Fibroblast of lung (primary cell): ENCODE measurements at regions not wholly inside any gene's neighbourhood (a gene's known extent, or its start where the extent isn't known, plus 50 kb on each side); places are given as distances from the start of the nearest gene placed in this dataset.

Experiments used
- DNase-seq, 2 donors: peaks; one replicate each; pipeline versions ENCODE4 v3.0.0 to v3.0.0-alpha.2; 2010; ENCODE audit warnings: low read depth in 2 of 2
- H2AFZ ChIP-seq: 2 replicates; pipeline ENCODE4 v1.5.1; 2012; ENCODE audit warnings: low read length, control low read depth, inconsistent platforms
- H3K27ac ChIP-seq: 2 replicates; pipeline ENCODE4 v1.5.1; 2011; ENCODE audit warnings: low read length, control low read depth; ENCODE audit not compliant: insufficient read depth
- H3K27me3 ChIP-seq: 2 replicates; pipeline ENCODE4 v1.5.1; 2011; ENCODE audit warnings: mild to moderate bottlenecking, low read length; ENCODE audit not compliant: control insufficient read depth, insufficient read depth
- H3K36me3 ChIP-seq: 2 replicates; pipeline ENCODE4 v1.5.1; 2011; ENCODE audit warnings: low read length; ENCODE audit not compliant: control insufficient read depth, insufficient read depth
- H3K4me1 ChIP-seq: 2 replicates; pipeline ENCODE4 v1.5.1; 2011; ENCODE audit warnings: low read length; ENCODE audit not compliant: control insufficient read depth, insufficient read depth; ENCODE audit errors: extremely low read depth
- H3K4me2 ChIP-seq: 2 replicates; pipeline ENCODE4 v1.5.1; 2011; ENCODE audit warnings: low read length, control low read depth; ENCODE audit not compliant: insufficient read depth; ENCODE audit errors: extremely low read depth
- H3K4me3 ChIP-seq, 4 experiments: fragments of 200-600 bp in 1 of 4; sonication (generic) in 1 of 4; replicated peaks in 1 of 4; 2 replicates each; pipeline ENCODE4 v1.5.1; 2011 to 2016; ENCODE audit warnings: low read length in 4 of 4, low read depth in 3 of 4, mild to moderate bottlenecking in 3 of 4, control low read depth in 2 of 4, inconsistent platforms in 1 of 4, mixed read lengths in 1 of 4; ENCODE audit not compliant: insufficient read depth in 1 of 4; ENCODE audit errors: control extremely low read depth in 1 of 4
- H3K79me2 ChIP-seq: 2 replicates; pipeline ENCODE4 v1.5.1; 2012; ENCODE audit warnings: mild to moderate bottlenecking, low read length, inconsistent platforms; ENCODE audit not compliant: control insufficient read depth, insufficient read depth
- H3K9ac ChIP-seq: 2 replicates; pipeline ENCODE4 v1.5.1; 2011; ENCODE audit warnings: mild to moderate bottlenecking, low read length, control low read depth; ENCODE audit not compliant: insufficient read depth
- H3K9me3 ChIP-seq: 2 replicates; pipeline ENCODE4 v1.5.1; 2012; ENCODE audit warnings: low read depth, low read length; ENCODE audit not compliant: control insufficient read depth, insufficient read depth
- H4K20me1 ChIP-seq: 2 replicates; pipeline ENCODE4 v1.5.1; 2011; ENCODE audit warnings: low read length; ENCODE audit not compliant: control insufficient read depth, insufficient read depth; ENCODE audit errors: extremely low read depth
- CTCF ChIP-seq, 2 donors: IDR thresholded peaks in 1 of 2; conservative IDR thresholded peaks in 1 of 2; 1 replicate in 1 of 2; 2 replicates in 1 of 2; pipeline ENCODE4 v1.5.1; 2011 to 2012; ENCODE audit warnings: low read length in 2 of 2, control low read depth in 1 of 2, inconsistent platforms in 1 of 2, low read depth in 1 of 2, mild to moderate bottlenecking in 1 of 2
- EZH2 ChIP-seq: IDR thresholded peaks from 2 replicates; pipeline ENCODE4 v1.5.1; 2012; ENCODE audit warnings: low read length, control low read depth, mild to moderate bottlenecking; ENCODE audit errors: missing control alignments

- Histone ChIP-seq H3K36me3 (no peaks in the 10 kb centered on the region), H4K20me1 (no peaks in the 10 kb centered on the region), H3K4me1 (no peaks in the 10 kb centered on the region), H3K27me3 (no peaks in the 10 kb centered on the region), H3K79me2 (no peaks in the 10 kb centered on the region), H3K4me3 (no peak overlapping the region), H3K4me2 (no peak overlapping the region), H3K27ac (no peak overlapping the region), H3K9ac (no peak overlapping the region), H2AFZ (no peak overlapping the region), H3K9me3 (no peaks in the 10 kb centered on the region)
- peak in 1 of 2 donors; percentile 28 for DNase-seq
- TF ChIP-seq CTCF (conservative IDR thresholded peaks at IDR 0.05 in 1 of 2, IDR thresholded peaks at IDR 0.05 in 1 of 2; ENCODE audit: low read depth in 1 of 2, low read length in 2 of 2) (peak; percentile 19 to 39), EZH2 (no peak)
Measured at GRCh38 chr14:89015016-89015415, 190.6 kb downstream of the TTC8 start.

GRCh38 chr14:89017417-89017816 lies 193.0 kb downstream of the TTC8 start:
- Histone ChIP-seq H3K9ac (no peak overlapping the region), H3K36me3 (no peaks in the 10 kb centered on the region), H3K79me2 (no peaks in the 10 kb centered on the region), H2AFZ (no peak overlapping the region), H3K27me3 (no peaks in the 10 kb centered on the region), H3K27ac (no peak overlapping the region), H3K4me1 (no peaks in the 10 kb centered on the region), H3K9me3 (no peaks in the 10 kb centered on the region), H3K4me2 (no peak overlapping the region), H4K20me1 (no peaks in the 10 kb centered on the region), H3K4me3 (no peak overlapping the region)
- TF ChIP-seq CTCF (conservative IDR thresholded peaks at IDR 0.05 in 1 of 2, IDR thresholded peaks at IDR 0.05 in 1 of 2; ENCODE audit: low read depth in 1 of 2, low read length in 2 of 2) = no peak
- no peak for TF ChIP-seq EZH2
- no peak for DNase-seq

- no peak for TF ChIP-seq EZH2
- no peak for TF ChIP-seq CTCF (conservative IDR thresholded peaks at IDR 0.05 in 1 of 2, IDR thresholded peaks at IDR 0.05 in 1 of 2; ENCODE audit: low read depth in 1 of 2, low read length in 2 of 2)
- Histone ChIP-seq H2AFZ (no peak overlapping the region), H3K9me3 (no peaks in the 10 kb centered on the region), H3K4me1 (no peaks in the 10 kb centered on the region), H3K36me3 (no peaks in the 10 kb centered on the region), H3K9ac (no peak overlapping the region), H3K27ac (no peak overlapping the region), H3K79me2 (no peaks in the 10 kb centered on the region), H3K4me2 (no peak overlapping the region), H4K20me1 (no peaks in the 10 kb centered on the region), H3K4me3 (no peak overlapping the region), H3K27me3 (no peaks in the 10 kb centered on the region)
- no peak for DNase-seq
Measured at GRCh38 chr14:89022274-89022673, 197.8 kb downstream of the TTC8 start.
